ENCODE measurements at regions not wholly inside any gene's neighbourhood (a gene's known extent, or its start where the extent isn't known, plus 50 kb on each side); places are given as distances from the start of the nearest gene placed in this dataset.

GRCh38 chr10:112039823-112040222 is 143.7 kb downstream of the GPAM start:
- BruUV-seq (replicated peaks), result no TSS peak
- CTCF ChIA-PET, result no interaction called here

More at GRCh38 chr10:112039823-112040222, 143.7 kb downstream of the GPAM start:
- H3K4me1 ChIP-seq (ENCODE audit: control insufficient read depth, extremely low read depth, insufficient read depth, low read length), result no peaks in the 10 kb centered on the region
- H3K4me3 ChIP-seq (replicated peaks in 1 of 3; ENCODE audit: insufficient read depth in 1 of 3, low read depth in 1 of 3, low read length in 3 of 3), result no peak overlapping the region
- FAIRE-seq (no peak), DNase-seq (ENCODE audit: low read depth, low spot score) (no peak)
- no peak overlapping the region for H2AFZ ChIP-seq (ENCODE audit: low read depth, low read length)
- dilution Hi-C loops (cut with MboI; ENCODE audit: extremely low pct_ligation_motif_present, low sequenced_read_pairs) (no loop called here), intact Hi-C loops (cut with micrococcal nuclease) (no loop called here)
- H4K20me1 ChIP-seq (replicated peaks; ENCODE audit: control insufficient read depth, extremely low read depth, insufficient read depth, low read length), result no peaks in the 10 kb centered on the region
- H3K79me2 ChIP-seq (ENCODE audit: control insufficient read depth, insufficient read depth, low read length), result no peaks in the 10 kb centered on the region
- TF ChIP-seq EZH2 (IDR thresholded peaks at IDR 0.05; ENCODE audit: borderline replicate concordance, low read depth, low read length, severe bottlenecking) (no peak), POLR2AphosphoS5 (IDR thresholded peaks at IDR 0.05; ENCODE audit: insufficient read depth, low read depth, low read length) (no peak), MAX (IDR thresholded peaks at IDR 0.05; ENCODE audit: insufficient read depth, insufficient read length) (no peak), GATA2 (IDR thresholded peaks at IDR 0.05; ENCODE audit: insufficient read depth, insufficient read length, low read depth, low read length) (no peak), JUN (IDR thresholded peaks at IDR 0.05; ENCODE audit: borderline replicate concordance, insufficient read depth, insufficient read length, low read depth) (no peak), POLR2A (IDR thresholded peaks at IDR 0.05; ENCODE audit: low read depth, low read length) (no peak), MYC (IDR thresholded peaks at IDR 0.05; ENCODE audit: low read depth, low read length) (no peak), CTCF (IDR thresholded peaks at IDR 0.05; ENCODE audit: extremely low read depth in 1 of 2, insufficient read depth in 1 of 2, low read depth in 1 of 2, low read length in 2 of 2) (no peak), FOS (IDR thresholded peaks at IDR 0.05; ENCODE audit: borderline replicate concordance, insufficient read depth, low read length) (no peak)
- no peaks in the 10 kb centered on the region for H3K36me3 ChIP-seq (ENCODE audit: control insufficient read depth in 2 of 2, extremely low read depth in 1 of 2, insufficient read depth in 2 of 2, low read length in 2 of 2)
- H3K9ac ChIP-seq (replicated peaks; ENCODE audit: extremely low read depth, insufficient read depth, low read length), result no peak overlapping the region
- H3K9me3 ChIP-seq (replicated peaks; ENCODE audit: control insufficient read depth, insufficient read depth, low read length), result no peaks in the 10 kb centered on the region
- no peaks in the 10 kb centered on the region for H3K27me3 ChIP-seq (ENCODE audit: control insufficient read depth in 2 of 2, insufficient read depth in 2 of 2, low read length in 2 of 2)
- POLR2A ChIA-PET, result no interaction called here
- H3K4me2 ChIP-seq (ENCODE audit: insufficient read depth, low read length), result no peak overlapping the region
- H3K9me1 ChIP-seq (replicated peaks; ENCODE audit: control insufficient read depth, extremely low read depth, insufficient read depth, low read length), result no peaks in the 10 kb centered on the region
- H3K27ac ChIP-seq (ENCODE audit: insufficient read depth, low read depth, low read length), result no peak overlapping the region

All from endothelial cell of umbilical vein (primary cell).